ENCODE measurements at regions not wholly inside any gene's neighbourhood (a gene's known extent, or its start where the extent isn't known, plus 50 kb on each side); places are given as distances from the start of the nearest gene placed in this dataset.

GRCh38 chr2:5175231-5175630 is 517.0 kb upstream of the SOX11 start:
- in situ Hi-C loops (cut with MboI) = no loop called here
- H3F3A ChIP-seq (ENCODE audit: insufficient read depth) = no peaks in the 10 kb centered on the region

GRCh38 chr2:5176764-5177163 is 515.4 kb upstream of the SOX11 start:
- Histone ChIP-seq H3K4me2 (ENCODE audit: unreplicated experiment) (no peak overlapping the region), H3K4me3 (no peak overlapping the region), H3K36me3 (ENCODE audit: low read depth) (no peaks in the 10 kb centered on the region), H3K9me3 (ENCODE audit: low read depth) (peaks cover 8% of the 10 kb centered on the region), H2AFZ (no peak overlapping the region), H3K9me2 (ENCODE audit: insufficient read depth) (no peaks in the 10 kb centered on the region), H3F3A (ENCODE audit: insufficient read depth) (no peaks in the 10 kb centered on the region), H3K79me2 (ENCODE audit: insufficient read depth) (no peaks in the 10 kb centered on the region), H4K20me1 (ENCODE audit: insufficient read depth) (no peaks in the 10 kb centered on the region), H3K9ac (no peak overlapping the region), H3K27ac (no peak overlapping the region), H3K4me1 (ENCODE audit: insufficient read depth) (no peaks in the 10 kb centered on the region), H3K27me3 (replicated peaks; ENCODE audit: insufficient read depth) (no peaks in the 10 kb centered on the region)
- DNase-seq = no peak
- TF ChIP-seq EZH2phosphoT487 (IDR thresholded peaks at IDR 0.05; ENCODE audit: insufficient read depth, low read depth) (no peak), EZH2 (IDR thresholded peaks at IDR 0.05; ENCODE audit: insufficient read depth, poor library complexity, severe bottlenecking) (no peak)
- in situ Hi-C loops (cut with MboI) = no loop called here
- 29% methylated on average over 4 of the region's 4 CpGs for WGBS, 2 experiments (ENCODE audit: low coverage in 1 of 2, low lambda C conversion rate in 2 of 2, missing lambda C conversion rate in 2 of 2)

More at GRCh38 chr2:5175231-5175630, 517.0 kb upstream of the SOX11 start:
- no peaks in the 10 kb centered on the region for H3K4me1 ChIP-seq (ENCODE audit: insufficient read depth)
- H3K27ac ChIP-seq = no peak overlapping the region
- peaks cover 7% of the 10 kb centered on the region for H3K9me3 ChIP-seq (ENCODE audit: low read depth)
- H3K9ac ChIP-seq = no peak overlapping the region
- no peaks in the 10 kb centered on the region for H3K9me2 ChIP-seq (ENCODE audit: insufficient read depth)
- H2AFZ ChIP-seq = no peak overlapping the region
- TF ChIP-seq EZH2 (IDR thresholded peaks at IDR 0.05; ENCODE audit: insufficient read depth, poor library complexity, severe bottlenecking) = no peak
- TF ChIP-seq EZH2phosphoT487 (IDR thresholded peaks at IDR 0.05; ENCODE audit: insufficient read depth, low read depth) = no peak
- no peaks in the 10 kb centered on the region for H3K79me2 ChIP-seq (ENCODE audit: insufficient read depth)
- H4K20me1 ChIP-seq (ENCODE audit: insufficient read depth) = no peaks in the 10 kb centered on the region
- no peak for DNase-seq
- no peak overlapping the region for H3K4me2 ChIP-seq (ENCODE audit: unreplicated experiment)
- no peak overlapping the region for H3K4me3 ChIP-seq
- no peaks in the 10 kb centered on the region for H3K27me3 ChIP-seq (replicated peaks; ENCODE audit: insufficient read depth)
- H3K36me3 ChIP-seq (ENCODE audit: low read depth) = no peaks in the 10 kb centered on the region

GRCh38 chr2:5183031-5183430 is 509.2 kb upstream of the SOX11 start:
- Histone ChIP-seq H3K9ac (no peak overlapping the region), H3K9me3 (ENCODE audit: low read depth) (peaks cover 8% of the 10 kb centered on the region), H3K4me2 (ENCODE audit: unreplicated experiment) (no peak overlapping the region), H3K27ac (no peak overlapping the region), H3K36me3 (ENCODE audit: low read depth) (no peaks in the 10 kb centered on the region), H3K27me3 (replicated peaks; ENCODE audit: insufficient read depth) (no peaks in the 10 kb centered on the region), H3K4me1 (ENCODE audit: insufficient read depth) (no peaks in the 10 kb centered on the region), H3K9me2 (ENCODE audit: insufficient read depth) (no peaks in the 10 kb centered on the region; the same call in 1 of the 2 replicates), H3K4me3 (no peak overlapping the region), H4K20me1 (ENCODE audit: insufficient read depth) (no peaks in the 10 kb centered on the region), H3K79me2 (ENCODE audit: insufficient read depth) (no peaks in the 10 kb centered on the region), H2AFZ (no peak overlapping the region), H3F3A (ENCODE audit: insufficient read depth) (no peaks in the 10 kb centered on the region)
- in situ Hi-C loops (cut with MboI) = no loop called here
- no peak for DNase-seq
- TF ChIP-seq EZH2 (IDR thresholded peaks at IDR 0.05; ENCODE audit: insufficient read depth, poor library complexity, severe bottlenecking) = no peak
- TF ChIP-seq EZH2phosphoT487 (IDR thresholded peaks at IDR 0.05; ENCODE audit: insufficient read depth, low read depth) = no peak
- WGBS, 2 experiments (ENCODE audit: low coverage in 1 of 2, low lambda C conversion rate in 2 of 2, missing lambda C conversion rate in 2 of 2) = 19 to 21% methylated on average over 5 of the region's 5 CpGs

- Histone ChIP-seq H3K9me3 (ENCODE audit: low read depth) (no peaks in the 10 kb centered on the region), H2AFZ (no peak overlapping the region), H3K9ac (no peak overlapping the region), H4K20me1 (ENCODE audit: insufficient read depth) (no peaks in the 10 kb centered on the region), H3F3A (ENCODE audit: insufficient read depth) (no peaks in the 10 kb centered on the region), H3K9me2 (ENCODE audit: insufficient read depth) (no peaks in the 10 kb centered on the region; the same call in 1 of the 2 replicates), H3K4me2 (ENCODE audit: unreplicated experiment) (no peak overlapping the region), H3K36me3 (ENCODE audit: low read depth) (no peaks in the 10 kb centered on the region), H3K27me3 (replicated peaks; ENCODE audit: insufficient read depth) (no peaks in the 10 kb centered on the region), H3K79me2 (ENCODE audit: insufficient read depth) (no peaks in the 10 kb centered on the region), H3K4me3 (no peak overlapping the region), H3K27ac (no peak overlapping the region), H3K4me1 (ENCODE audit: insufficient read depth) (no peaks in the 10 kb centered on the region)
- in situ Hi-C loops (cut with MboI) = no loop called here
- TF ChIP-seq EZH2phosphoT487 (IDR thresholded peaks at IDR 0.05; ENCODE audit: insufficient read depth, low read depth) = no peak
- no peak for DNase-seq
Measured at GRCh38 chr2:5187283-5187682, 504.9 kb upstream of the SOX11 start.

GRCh38 chr2:5188636-5189035 is 503.5 kb upstream of the SOX11 start:
- no peak overlapping the region for H2AFZ ChIP-seq
- no peaks in the 10 kb centered on the region for H3K27me3 ChIP-seq (replicated peaks; ENCODE audit: insufficient read depth)
- no peaks in the 10 kb centered on the region; the same call in 1 of the 2 replicates for H3K9me2 ChIP-seq (ENCODE audit: insufficient read depth)
- H3F3A ChIP-seq (ENCODE audit: insufficient read depth) = no peaks in the 10 kb centered on the region
- TF ChIP-seq EZH2phosphoT487 (IDR thresholded peaks at IDR 0.05; ENCODE audit: insufficient read depth, low read depth) = no peak
- no peak for TF ChIP-seq EZH2 (IDR thresholded peaks at IDR 0.05; ENCODE audit: insufficient read depth, poor library complexity, severe bottlenecking)
- 38 to 41% methylated on average over 5 of the region's 5 CpGs for WGBS, 2 experiments (ENCODE audit: low coverage in 1 of 2, low lambda C conversion rate in 2 of 2, missing lambda C conversion rate in 2 of 2)
- no peak overlapping the region for H3K9ac ChIP-seq
- no peaks in the 10 kb centered on the region for H3K9me3 ChIP-seq (ENCODE audit: low read depth)
- H4K20me1 ChIP-seq (ENCODE audit: insufficient read depth) = no peaks in the 10 kb centered on the region
- no peak overlapping the region for H3K4me2 ChIP-seq (ENCODE audit: unreplicated experiment)
- H3K36me3 ChIP-seq (ENCODE audit: low read depth) = no peaks in the 10 kb centered on the region
- H3K4me3 ChIP-seq = no peak overlapping the region
- no peak overlapping the region for H3K27ac ChIP-seq
- in situ Hi-C loops (cut with MboI) = no loop called here
- DNase-seq = no peak
- no peaks in the 10 kb centered on the region for H3K79me2 ChIP-seq (ENCODE audit: insufficient read depth)
- H3K4me1 ChIP-seq (ENCODE audit: insufficient read depth) = no peaks in the 10 kb centered on the region

Data from GM23248 (cell line).